ENCODE measurements at regions not wholly inside any gene's neighbourhood (a gene's known extent, or its start where the extent isn't known, plus 50 kb on each side); places are given as distances from the start of the nearest gene placed in this dataset.

- DNase-seq (ENCODE audit: low spot score): no peak
These were observed 85.6 kb upstream of the ATF7IP start for GRCh38 chr12:14279845-14280244.

GRCh38 chr12:14280921-14281320 is 84.6 kb upstream of the ATF7IP start:
- DNase-seq (ENCODE audit: low spot score): no peak

- no peak for DNase-seq (ENCODE audit: low spot score)
These were observed 83.9 kb upstream of the ATF7IP start for GRCh38 chr12:14281539-14281938.

- DNase-seq (ENCODE audit: low spot score): no peak
These were observed 81.9 kb upstream of the ATF7IP start for GRCh38 chr12:14283489-14284144.

- no peak for DNase-seq (ENCODE audit: low spot score)
These were observed 81.2 kb upstream of the ATF7IP start for GRCh38 chr12:14284184-14284722.

GRCh38 chr12:14289601-14290000 is 75.9 kb upstream of the ATF7IP start:
- DNase-seq (ENCODE audit: low spot score): no peak

GRCh38 chr12:14290951-14291350 is 74.5 kb upstream of the ATF7IP start:
- DNase-seq (ENCODE audit: low spot score): no peak

GRCh38 chr12:14303661-14304155 is 61.8 kb upstream of the ATF7IP start:
- DNase-seq (ENCODE audit: low spot score): no peak

- DNase-seq (ENCODE audit: low spot score): no peak
These were observed 58.5 kb upstream of the ATF7IP start for GRCh38 chr12:14307004-14307403.

GRCh38 chr12:14308516-14308915 is 57.0 kb upstream of the ATF7IP start:
- no peak for DNase-seq (ENCODE audit: low spot score)

GRCh38 chr12:14310866-14311265 is 54.6 kb upstream of the ATF7IP start:
- DNase-seq (ENCODE audit: low spot score): no peak

- peak; percentile 16 for DNase-seq (ENCODE audit: low spot score)
These were observed 51.9 kb upstream of the ATF7IP start for GRCh38 chr12:14313379-14314138.

- no peak for DNase-seq (ENCODE audit: low spot score)
These were observed 50.7 kb upstream of the ATF7IP start for GRCh38 chr12:14314801-14315200.

GRCh38 chr12:14315501-14315900 is 50.0 kb upstream of the ATF7IP start:
- DNase-seq (ENCODE audit: low spot score): no peak

Measured in AG08396 (cell line).